Thymus (tissue), 11 donors: ENCODE measurements at regions not wholly inside any gene's neighbourhood (a gene's known extent, or its start where the extent isn't known, plus 50 kb on each side); places are given as distances from the start of the nearest gene placed in this dataset.

Experiments
- DNase-seq, 9 donors: peaks; one replicate each; pipeline ENCODE4 v3.0.0-alpha.2; 2013; ENCODE audit warnings: low spot score in 9 of 9, low read depth in 6 of 9, missing footprints in 1 of 9
- H3K27ac ChIP-seq, 2 donors: one replicate each; pipeline ENCODE4 v1.5.1; 2013; ENCODE audit warnings: control low read depth in 1 of 2, low read depth in 1 of 2, low read length in 1 of 2, mild to moderate bottlenecking in 1 of 2, moderate library complexity in 1 of 2
- H3K27me3 ChIP-seq, 2 donors: one replicate each; pipeline ENCODE4 v1.5.1; 2013; ENCODE audit warnings: low read length in 1 of 2; ENCODE audit not compliant: control insufficient read depth in 2 of 2, insufficient read depth in 1 of 2
- H3K36me3 ChIP-seq, 2 donors: one replicate each; pipeline ENCODE4 v1.5.1; 2013; ENCODE audit warnings: low read length in 1 of 2, mild to moderate bottlenecking in 1 of 2, moderate library complexity in 1 of 2; ENCODE audit not compliant: control insufficient read depth in 2 of 2, insufficient read depth in 2 of 2
- H3K4me1 ChIP-seq, 2 donors: one replicate each; pipeline ENCODE4 v1.5.1; 2013; ENCODE audit warnings: low read length in 2 of 2; ENCODE audit not compliant: control insufficient read depth in 2 of 2, insufficient read depth in 2 of 2
- H3K4me3 ChIP-seq, 2 donors: one replicate each; pipeline ENCODE4 v1.5.1; 2013; ENCODE audit warnings: low read length in 2 of 2, control low read depth in 1 of 2, mild to moderate bottlenecking in 1 of 2
- H3K9me3 ChIP-seq, 2 donors: one replicate each; pipeline ENCODE4 v1.5.1; 2013; ENCODE audit warnings: low read length in 1 of 2, mild to moderate bottlenecking in 1 of 2; ENCODE audit not compliant: control insufficient read depth in 2 of 2, insufficient read depth in 1 of 2
- WGBS: extraction: QIAGEN DNeasy Blood & Tissue Kit; methylation state at CpG from one replicate; pipeline ENCODE4 v1.1.7; 2013; 5-methylcytosine and 5-hydroxymethylcytosine counted together
- donor health status: healthy.

DNA sequence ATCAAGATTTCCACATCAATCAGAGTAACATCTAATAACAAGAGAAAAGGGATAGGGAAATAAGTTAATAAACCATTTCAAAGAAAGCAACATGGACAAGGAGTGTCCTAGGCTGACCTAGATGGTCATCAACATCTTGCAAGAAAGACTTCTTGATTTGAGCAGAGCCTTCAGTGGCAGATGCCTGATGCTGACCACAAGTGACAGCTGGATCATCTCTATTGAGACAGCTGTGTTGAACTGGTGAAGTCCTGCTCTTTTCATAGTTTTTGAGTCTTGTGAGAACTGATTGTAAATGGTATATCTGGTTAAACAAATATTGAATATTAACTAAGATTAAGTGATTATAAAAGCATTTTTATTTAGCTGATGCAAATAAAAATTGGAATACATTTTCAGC is 1083.6 kb upstream of the LRFN5 start:
- H3K9me3 ChIP-seq, result no peaks in the 10 kb centered on the region
- no peaks in the 10 kb centered on the region for H3K36me3 ChIP-seq
- no peak for DNase-seq
- no peak overlapping the region for H3K4me3 ChIP-seq
- no peaks in the 10 kb centered on the region for H3K27me3 ChIP-seq
- H3K4me1 ChIP-seq, result no peaks in the 10 kb centered on the region
- no peak overlapping the region for H3K27ac ChIP-seq

DNA sequence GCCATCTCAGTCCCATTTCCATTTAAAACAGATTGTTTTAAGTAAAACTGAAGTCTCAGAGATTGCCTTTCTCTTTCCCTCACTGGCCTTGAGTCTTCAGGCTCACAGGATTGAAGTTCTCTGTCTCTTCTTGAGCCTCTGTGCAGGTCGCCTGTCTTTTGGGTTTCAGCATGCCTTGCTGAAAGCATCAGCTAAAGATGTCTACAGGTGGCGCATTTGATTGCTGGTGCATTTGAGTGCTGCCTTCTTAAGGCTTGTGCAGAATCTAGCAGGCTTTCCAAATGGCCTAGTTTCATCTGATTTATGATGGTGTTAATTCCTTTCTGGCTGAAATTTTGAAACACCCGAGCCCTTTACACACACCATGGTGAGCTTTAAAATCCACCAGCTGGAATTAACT is 1062.2 kb upstream of the FBXO33 start:
- Histone ChIP-seq H3K36me3 (no peaks in the 10 kb centered on the region), H3K4me1 (no peaks in the 10 kb centered on the region), H3K27ac (no peak overlapping the region), H3K27me3 (no peaks in the 10 kb centered on the region), H3K4me3 (no peak overlapping the region), H3K9me3 (no peaks in the 10 kb centered on the region)
- no peak for DNase-seq
- WGBS, result 88% methylated on average over 3 of the region's 3 CpGs

DNA sequence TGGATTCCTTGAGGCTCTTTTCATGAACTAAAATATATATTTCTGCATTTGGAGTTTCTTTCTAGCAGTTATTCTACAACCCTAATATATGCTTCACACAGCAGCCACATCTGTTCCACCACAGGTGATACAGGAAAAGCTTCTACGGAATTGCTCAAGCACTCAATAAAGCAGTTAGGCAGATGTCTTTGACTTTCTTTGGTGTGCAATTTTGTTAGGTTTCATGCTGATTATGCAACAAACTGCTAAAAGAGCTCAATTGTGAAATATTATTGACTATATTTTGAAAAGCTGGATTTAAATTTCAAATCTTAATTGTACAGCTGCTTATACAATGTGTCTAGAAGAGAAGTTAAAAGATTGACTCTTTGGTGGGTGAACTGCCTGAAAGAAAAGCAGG is 1055.6 kb upstream of the FBXO33 start:
- no peaks in the 10 kb centered on the region for H3K27me3 ChIP-seq
- no peaks in the 10 kb centered on the region for H3K9me3 ChIP-seq
- WGBS, result 96% methylated on average over 1 of the region's 1 CpG
- H3K27ac ChIP-seq, result no peak overlapping the region
- H3K36me3 ChIP-seq, result no peaks in the 10 kb centered on the region
- no peak overlapping the region for H3K4me3 ChIP-seq
- no peak for DNase-seq
- H3K4me1 ChIP-seq, result no peaks in the 10 kb centered on the region

DNA sequence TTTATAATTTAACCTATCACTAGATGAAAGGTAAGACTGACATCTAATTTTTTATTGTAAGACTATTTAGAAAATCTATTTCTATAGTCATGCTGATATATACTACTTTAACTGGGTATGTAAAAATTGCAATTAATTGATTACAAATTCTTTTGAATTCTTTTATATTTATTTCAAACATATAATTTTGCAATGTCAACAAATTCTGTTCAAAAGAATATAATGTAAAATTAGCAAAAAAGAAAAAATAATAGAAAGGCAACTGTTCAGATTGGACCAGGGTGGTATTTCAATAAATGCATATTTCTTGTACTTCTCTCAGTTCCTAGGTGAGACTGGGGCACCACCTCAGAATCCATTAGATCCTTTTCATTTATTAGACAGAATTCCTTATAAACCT is 1053.5 kb upstream of the FBXO33 start:
- Histone ChIP-seq H3K27me3 (no peaks in the 10 kb centered on the region), H3K36me3 (no peaks in the 10 kb centered on the region), H3K27ac (no peak overlapping the region), H3K9me3 (no peaks in the 10 kb centered on the region), H3K4me3 (no peak overlapping the region), H3K4me1 (no peaks in the 10 kb centered on the region)
- DNase-seq, result no peak

DNA sequence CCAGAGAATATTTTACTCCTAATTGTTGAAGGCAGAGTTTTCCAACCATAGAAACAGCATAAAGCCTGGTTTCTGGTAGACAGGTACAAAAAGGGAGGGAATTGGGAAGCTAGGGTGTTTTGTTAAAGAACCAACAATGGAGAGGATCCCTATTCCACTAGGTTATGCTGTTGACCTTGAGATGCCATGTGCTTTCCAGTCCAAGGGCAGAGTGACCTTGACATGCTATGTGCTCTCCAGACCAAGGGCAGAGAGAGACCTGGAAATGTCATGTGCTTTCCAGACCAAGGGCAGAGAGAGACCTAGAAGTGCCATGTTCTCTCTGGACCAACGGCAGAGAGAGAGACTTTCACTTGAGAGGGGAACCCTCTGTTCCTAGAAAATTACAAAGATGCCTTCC is 1043.8 kb upstream of the FBXO33 start:
- peaks cover 0 to 6% of the 10 kb centered on the region in 2 donors for H3K9me3 ChIP-seq

DNA sequence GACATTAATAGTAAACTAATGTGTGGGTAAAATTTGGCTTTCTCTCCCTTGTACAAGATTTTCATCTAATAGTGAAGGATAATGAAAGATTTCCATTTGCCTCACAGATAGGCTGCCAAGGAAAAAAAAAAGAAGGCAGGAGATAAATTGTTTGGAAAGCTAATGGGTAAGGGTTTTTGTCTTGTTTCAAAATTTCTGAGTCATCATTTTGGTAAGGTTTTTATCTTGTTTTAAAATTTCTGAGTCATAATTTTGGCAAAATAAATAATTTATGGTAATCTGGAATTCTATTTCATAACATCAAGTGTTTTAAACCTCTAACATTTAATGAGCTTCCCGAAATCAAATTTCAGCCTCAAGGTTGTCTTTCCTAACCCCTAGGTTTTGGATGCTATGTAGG is 1035.7 kb upstream of the FBXO33 start:
- Histone ChIP-seq H3K27ac (no peak overlapping the region), H3K4me1 (no peaks in the 10 kb centered on the region), H3K4me3 (no peak overlapping the region), H3K36me3 (no peaks in the 10 kb centered on the region), H3K9me3 (peaks cover 0 to 12% of the 10 kb centered on the region in 2 donors), H3K27me3 (no peaks in the 10 kb centered on the region)
- no peak for DNase-seq
- WGBS, result 88% methylated on average over 1 of the region's 1 CpG

More for the DNA sequence above, 1043.8 kb upstream of the FBXO33 start:
- Histone ChIP-seq H3K27ac (no peak overlapping the region), H3K36me3 (no peaks in the 10 kb centered on the region), H3K4me1 (no peaks in the 10 kb centered on the region), H3K27me3 (no peaks in the 10 kb centered on the region), H3K4me3 (no peak overlapping the region)
- WGBS, result 90% methylated on average over 1 of the region's 1 CpG
- DNase-seq, result no peak

DNA sequence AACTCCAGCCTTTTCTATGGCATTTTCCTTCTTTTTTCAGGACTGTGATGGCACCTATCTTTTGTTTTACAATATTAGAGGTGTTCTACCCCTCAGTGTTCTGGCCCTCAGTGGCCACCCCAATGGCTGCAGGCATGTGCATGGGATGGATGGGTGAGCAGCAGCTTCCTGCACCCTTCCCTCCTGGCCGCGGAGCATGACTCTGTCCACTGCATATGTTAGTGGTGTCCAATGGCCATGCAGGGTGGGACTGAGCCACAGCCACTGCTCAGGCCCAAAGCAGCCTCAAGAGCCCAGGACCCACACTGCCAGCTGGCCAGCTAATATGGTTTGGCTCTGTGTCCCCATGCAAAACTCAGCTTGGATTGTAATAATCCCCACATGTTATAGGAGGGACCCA is 1032.3 kb upstream of the FBXO33 start:
- H3K4me1 ChIP-seq, result no peaks in the 10 kb centered on the region
- no peaks in the 10 kb centered on the region for H3K27me3 ChIP-seq
- H3K27ac ChIP-seq, result no peak overlapping the region
- H3K4me3 ChIP-seq, result no peak overlapping the region
- H3K9me3 ChIP-seq, result peaks cover 0 to 8% of the 10 kb centered on the region in 2 donors
- DNase-seq, result no peak
- no peaks in the 10 kb centered on the region for H3K36me3 ChIP-seq
- 100% methylated on average over 2 of the region's 2 CpGs for WGBS

DNA sequence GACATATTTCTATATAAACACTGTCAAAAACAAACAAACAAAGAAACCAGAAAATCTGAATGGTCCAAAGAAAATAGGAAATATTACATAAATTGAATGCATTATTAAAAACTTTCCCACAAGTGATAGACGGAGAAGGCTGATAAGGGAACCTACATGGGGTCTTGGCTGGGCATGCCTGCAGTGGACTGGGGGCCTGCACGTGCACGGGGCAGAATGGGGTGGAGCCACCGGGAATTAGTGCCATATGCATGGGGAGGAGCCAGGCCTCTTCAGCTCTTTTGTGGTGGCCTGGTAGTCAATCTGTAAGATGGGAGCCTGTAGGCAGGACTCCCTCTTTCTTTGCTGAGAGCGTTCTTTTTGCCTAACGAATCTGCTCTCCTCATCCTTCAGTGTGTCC is 1031.7 kb upstream of the FBXO33 start:
- no peaks in the 10 kb centered on the region for H3K36me3 ChIP-seq
- 92% methylated on average over 6 of the region's 6 CpGs for WGBS
- H3K4me1 ChIP-seq, result no peaks in the 10 kb centered on the region
- H3K9me3 ChIP-seq, result peaks cover 0 to 8% of the 10 kb centered on the region in 2 donors
- no peak overlapping the region for H3K27ac ChIP-seq
- H3K27me3 ChIP-seq, result no peaks in the 10 kb centered on the region
- DNase-seq, result no peak
- no peak overlapping the region for H3K4me3 ChIP-seq

DNA sequence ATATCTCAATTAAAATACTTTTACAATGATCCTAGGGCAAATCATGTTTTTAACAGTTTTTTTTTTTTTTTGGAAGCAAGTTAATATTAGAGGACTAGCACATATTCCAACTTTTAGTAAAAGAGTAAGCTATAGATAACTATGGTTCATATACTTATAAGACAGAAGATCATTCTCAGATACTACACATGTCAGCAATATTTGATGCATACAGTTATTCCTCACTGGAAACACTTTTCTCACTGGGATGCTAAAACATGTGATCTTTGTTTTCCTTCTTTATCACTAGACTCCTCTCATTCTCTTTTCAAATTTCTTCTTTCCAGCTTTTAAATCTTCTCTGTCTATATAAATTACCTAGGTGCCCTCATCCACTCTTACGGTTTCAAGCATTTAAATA is 1020.4 kb upstream of the FBXO33 start:
- H3K27me3 ChIP-seq, result no peaks in the 10 kb centered on the region
- no peak overlapping the region for H3K27ac ChIP-seq
- WGBS, result 99% methylated on average over 1 of the region's 1 CpG
- no peak overlapping the region for H3K4me3 ChIP-seq
- no peaks in the 10 kb centered on the region for H3K9me3 ChIP-seq
- H3K36me3 ChIP-seq, result no peaks in the 10 kb centered on the region
- H3K4me1 ChIP-seq, result no peaks in the 10 kb centered on the region
- DNase-seq, result no peak

DNA sequence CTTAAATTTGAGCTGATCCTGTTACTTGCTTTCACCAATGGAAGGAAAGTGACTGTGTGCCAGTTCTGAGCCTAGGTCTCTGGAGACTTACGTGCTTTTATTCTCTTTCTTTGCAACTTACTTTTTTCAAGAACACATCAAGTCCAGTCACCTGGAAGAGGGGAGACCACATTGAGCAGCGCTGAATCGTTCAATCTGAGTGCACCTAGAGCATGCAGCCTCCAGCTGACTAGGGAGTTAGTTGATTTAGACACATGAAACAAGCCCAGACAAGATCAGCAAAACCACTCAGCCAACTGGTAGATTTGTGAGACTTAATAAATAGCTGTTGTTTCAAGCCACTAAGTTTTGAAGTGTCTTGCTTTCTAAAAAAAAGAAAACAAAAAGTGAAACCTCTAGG is 1014.8 kb upstream of the FBXO33 start:
- WGBS, result 89% methylated on average over 3 of the region's 3 CpGs
- H3K9me3 ChIP-seq, result no peaks in the 10 kb centered on the region
- no peak for DNase-seq
- H3K27ac ChIP-seq, result no peak overlapping the region
- no peak overlapping the region for H3K4me3 ChIP-seq
- no peaks in the 10 kb centered on the region for H3K4me1 ChIP-seq
- H3K36me3 ChIP-seq, result no peaks in the 10 kb centered on the region
- H3K27me3 ChIP-seq, result no peaks in the 10 kb centered on the region
